PFSK-1 (cell line): ENCODE measurements at regions not wholly inside any gene's neighbourhood (a gene's known extent, or its start where the extent isn't known, plus 50 kb on each side); places are given as distances from the start of the nearest gene placed in this dataset.

Experiments
- POLR2AphosphoS5 ChIP-seq: IDR thresholded peaks from 2 replicates; pipeline ENCODE4 v1.6.1; 2012; ENCODE audit warnings: low read depth, mild to moderate bottlenecking, control low read depth, low read length, moderate library complexity
- SIN3A ChIP-seq: IDR thresholded peaks from 2 replicates; pipeline ENCODE4 v1.6.1; 2012; ENCODE audit warnings: mild to moderate bottlenecking, low read length, moderate library complexity, borderline replicate concordance; ENCODE audit not compliant: insufficient read depth

GRCh38 chr4:136946307-136946907 lies 585.9 kb downstream of the PCDH18 start:
- TF ChIP-seq POLR2AphosphoS5 (no peak), SIN3A (no peak)
